ENCODE measurements at regions not wholly inside any gene's neighbourhood (a gene's known extent, or its start where the extent isn't known, plus 50 kb on each side); places are given as distances from the start of the nearest gene placed in this dataset.

- no peaks in the 10 kb centered on the region for H3K4me1 ChIP-seq (ENCODE audit: insufficient read depth, low read length, poor library complexity, severe bottlenecking)
- no peaks in the 10 kb centered on the region for H3F3A ChIP-seq (ENCODE audit: low read depth)
- H3K79me2 ChIP-seq (ENCODE audit: insufficient read depth, low read length) = no peaks in the 10 kb centered on the region
- no peak overlapping the region for H3K9ac ChIP-seq (ENCODE audit: low read depth, low read length, poor library complexity, severe bottlenecking)
- H3K4me2 ChIP-seq (ENCODE audit: low read depth, low read length, poor library complexity, severe bottlenecking) = no peak overlapping the region
- no peaks in the 10 kb centered on the region for H3K36me3 ChIP-seq (ENCODE audit: insufficient read depth, low read length)
- no peaks in the 10 kb centered on the region for H3K27me3 ChIP-seq (ENCODE audit: insufficient read depth, low read length, poor library complexity, severe bottlenecking)
- H3K9me2 ChIP-seq (replicated peaks; ENCODE audit: low read depth, low read length) = no peaks in the 10 kb centered on the region
- no peaks in the 10 kb centered on the region for H4K20me1 ChIP-seq (ENCODE audit: insufficient read depth, low read length, poor library complexity, severe bottlenecking)
- H2AFZ ChIP-seq (ENCODE audit: low read length) = no peak overlapping the region
- H3K4me3 ChIP-seq (ENCODE audit: low read length, poor library complexity, severe bottlenecking) = no peak overlapping the region
- H3K9me3 ChIP-seq (ENCODE audit: insufficient read depth, low read depth, low read length) = no peaks in the 10 kb centered on the region
- no peak for TF ChIP-seq CTCF (conservative IDR thresholded peaks at IDR 0.05; ENCODE audit: low read length)
- TF ChIP-seq EZH2phosphoT487 (IDR thresholded peaks at IDR 0.05; ENCODE audit: borderline replicate concordance) = no peak
Observed at GRCh38 chr18:67893916-67894315, 377.4 kb upstream of the DSEL start.

GRCh38 chr18:67876871-67877270 lies 360.4 kb upstream of the DSEL start:
- H3F3A ChIP-seq (ENCODE audit: low read depth) = no peaks in the 10 kb centered on the region
- TF ChIP-seq CTCF (conservative IDR thresholded peaks at IDR 0.05; ENCODE audit: low read length) (no peak), EZH2phosphoT487 (IDR thresholded peaks at IDR 0.05; ENCODE audit: borderline replicate concordance) (no peak)
- H3K79me2 ChIP-seq (ENCODE audit: insufficient read depth, low read length) = no peaks in the 10 kb centered on the region
- no peak overlapping the region for H3K4me3 ChIP-seq (ENCODE audit: low read length, poor library complexity, severe bottlenecking)
- H3K27me3 ChIP-seq (ENCODE audit: insufficient read depth, low read length, poor library complexity, severe bottlenecking) = no peaks in the 10 kb centered on the region
- no peaks in the 10 kb centered on the region for H3K9me2 ChIP-seq (replicated peaks; ENCODE audit: low read depth, low read length)
- no peak overlapping the region for H3K4me2 ChIP-seq (ENCODE audit: low read depth, low read length, poor library complexity, severe bottlenecking)
- no peak overlapping the region for H2AFZ ChIP-seq (ENCODE audit: low read length)
- no peaks in the 10 kb centered on the region for H3K36me3 ChIP-seq (ENCODE audit: insufficient read depth, low read length)
- H4K20me1 ChIP-seq (ENCODE audit: insufficient read depth, low read length, poor library complexity, severe bottlenecking) = no peaks in the 10 kb centered on the region
- no peaks in the 10 kb centered on the region for H3K4me1 ChIP-seq (ENCODE audit: insufficient read depth, low read length, poor library complexity, severe bottlenecking)
- H3K9me3 ChIP-seq (ENCODE audit: insufficient read depth, low read depth, low read length) = no peaks in the 10 kb centered on the region
- H3K9ac ChIP-seq (ENCODE audit: low read depth, low read length, poor library complexity, severe bottlenecking) = no peak overlapping the region

GRCh38 chr18:67875944-67876343 lies 359.4 kb upstream of the DSEL start:
- no peak for TF ChIP-seq CTCF (conservative IDR thresholded peaks at IDR 0.05; ENCODE audit: low read length)
- TF ChIP-seq EZH2phosphoT487 (IDR thresholded peaks at IDR 0.05; ENCODE audit: borderline replicate concordance) = no peak
- Histone ChIP-seq H3F3A (ENCODE audit: low read depth) (no peaks in the 10 kb centered on the region), H3K36me3 (ENCODE audit: insufficient read depth, low read length) (no peaks in the 10 kb centered on the region), H3K4me3 (ENCODE audit: low read length, poor library complexity, severe bottlenecking) (no peak overlapping the region), H4K20me1 (ENCODE audit: insufficient read depth, low read length, poor library complexity, severe bottlenecking) (no peaks in the 10 kb centered on the region), H3K4me1 (ENCODE audit: insufficient read depth, low read length, poor library complexity, severe bottlenecking) (no peaks in the 10 kb centered on the region), H3K9ac (ENCODE audit: low read depth, low read length, poor library complexity, severe bottlenecking) (no peak overlapping the region), H3K27me3 (ENCODE audit: insufficient read depth, low read length, poor library complexity, severe bottlenecking) (no peaks in the 10 kb centered on the region), H3K79me2 (ENCODE audit: insufficient read depth, low read length) (no peaks in the 10 kb centered on the region), H2AFZ (ENCODE audit: low read length) (no peak overlapping the region), H3K9me2 (replicated peaks; ENCODE audit: low read depth, low read length) (no peaks in the 10 kb centered on the region), H3K4me2 (ENCODE audit: low read depth, low read length, poor library complexity, severe bottlenecking) (no peak overlapping the region), H3K9me3 (ENCODE audit: insufficient read depth, low read depth, low read length) (no peaks in the 10 kb centered on the region)
